ENCODE measurements at regions not wholly inside any gene's neighbourhood (a gene's known extent, or its start where the extent isn't known, plus 50 kb on each side); places are given as distances from the start of the nearest gene placed in this dataset.
"Not testable (repeated sequence)": the region's sequence is repeated elsewhere in the genome, so short reads cannot be mapped to it uniquely, and the experiment has no call there.

DNA sequence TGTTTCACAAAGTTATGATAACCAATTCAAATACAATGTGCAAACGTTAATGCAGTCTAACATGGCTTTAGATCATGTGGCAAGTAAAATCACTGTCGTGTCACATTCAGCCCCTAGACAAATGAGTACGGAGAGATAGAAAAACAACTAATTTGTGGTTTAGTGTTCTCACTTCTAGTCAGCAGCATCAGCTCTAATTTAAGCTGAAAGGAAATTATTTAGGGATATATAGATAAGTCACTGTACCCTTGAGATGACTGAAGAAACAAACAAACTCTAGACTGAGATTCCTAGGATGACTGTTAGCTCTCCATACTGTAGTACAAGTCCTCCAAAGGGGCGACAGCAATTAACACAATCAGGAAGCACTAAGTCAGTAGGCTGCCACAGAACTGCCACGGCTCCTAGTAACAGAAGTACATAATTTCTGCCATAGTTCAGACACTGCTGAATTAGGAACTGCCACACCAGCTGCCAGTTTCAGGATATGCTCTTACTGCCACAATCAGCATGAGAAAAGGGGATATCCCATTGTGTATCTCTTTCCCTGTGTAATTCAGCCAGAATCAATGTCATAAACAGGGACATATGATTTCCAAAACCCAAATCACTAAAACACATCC lies 150.4 kb upstream of the NEGR1 start:
- no peak overlapping the region for H3K27ac Mint-ChIP-seq (ENCODE audit: unreplicated experiment)
- no peak overlapping the region for H3K4me3 Mint-ChIP-seq
- no peak for DNase-seq (ENCODE audit: low read depth, low spot score)
- H3K4me1 Mint-ChIP-seq = no peaks in the 10 kb centered on the region
- peaks cover 5% of the 10 kb centered on the region for H3K27me3 Mint-ChIP-seq (ENCODE audit: low read depth)
- TF ChIP-seq, protein P1, sequence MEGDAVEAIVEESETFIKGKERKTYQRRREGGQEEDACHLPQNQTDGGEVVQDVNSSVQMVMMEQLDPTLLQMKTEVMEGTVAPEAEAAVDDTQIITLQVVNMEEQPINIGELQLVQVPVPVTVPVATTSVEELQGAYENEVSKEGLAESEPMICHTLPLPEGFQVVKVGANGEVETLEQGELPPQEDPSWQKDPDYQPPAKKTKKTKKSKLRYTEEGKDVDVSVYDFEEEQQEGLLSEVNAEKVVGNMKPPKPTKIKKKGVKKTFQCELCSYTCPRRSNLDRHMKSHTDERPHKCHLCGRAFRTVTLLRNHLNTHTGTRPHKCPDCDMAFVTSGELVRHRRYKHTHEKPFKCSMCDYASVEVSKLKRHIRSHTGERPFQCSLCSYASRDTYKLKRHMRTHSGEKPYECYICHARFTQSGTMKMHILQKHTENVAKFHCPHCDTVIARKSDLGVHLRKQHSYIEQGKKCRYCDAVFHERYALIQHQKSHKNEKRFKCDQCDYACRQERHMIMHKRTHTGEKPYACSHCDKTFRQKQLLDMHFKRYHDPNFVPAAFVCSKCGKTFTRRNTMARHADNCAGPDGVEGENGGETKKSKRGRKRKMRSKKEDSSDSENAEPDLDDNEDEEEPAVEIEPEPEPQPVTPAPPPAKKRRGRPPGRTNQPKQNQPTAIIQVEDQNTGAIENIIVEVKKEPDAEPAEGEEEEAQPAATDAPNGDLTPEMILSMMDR (conservative IDR thresholded peaks at IDR 0.05) = no peak
- peaks cover 2% of the 10 kb centered on the region for H3K36me3 Mint-ChIP-seq (ENCODE audit: low read depth)
- H3K9me3 Mint-ChIP-seq = peaks cover 5% of the 10 kb centered on the region

- DNase-seq (ENCODE audit: low read depth, low spot score) = no peak
Observed at GRCh38 chr1:72431810-72432209, 149.5 kb upstream of the NEGR1 start.

GRCh38 chr1:72428276-72428675 lies 145.9 kb upstream of the NEGR1 start:
- H3K27me3 Mint-ChIP-seq (ENCODE audit: low read depth); H3K4me3 Mint-ChIP-seq; H3K4me1 Mint-ChIP-seq; DNase-seq (ENCODE audit: low read depth, low spot score); H3K27ac Mint-ChIP-seq (ENCODE audit: unreplicated experiment); H3K36me3 Mint-ChIP-seq (ENCODE audit: low read depth): not testable (repeated sequence)
- H3K9me3 Mint-ChIP-seq = peaks cover 11% of the 10 kb centered on the region

More at GRCh38 chr1:72431810-72432209, 149.5 kb upstream of the NEGR1 start:
- Mint-ChIP-seq H3K36me3 (ENCODE audit: low read depth) (peaks cover 2% of the 10 kb centered on the region), H3K27me3 (ENCODE audit: low read depth) (peaks cover 5% of the 10 kb centered on the region), H3K4me3 (no peak overlapping the region), H3K9me3 (peaks cover 5% of the 10 kb centered on the region), H3K4me1 (no peaks in the 10 kb centered on the region), H3K27ac (ENCODE audit: unreplicated experiment) (no peak overlapping the region)
- TF ChIP-seq, protein P1 (conservative IDR thresholded peaks at IDR 0.05) = no peak

GRCh38 chr1:72419229-72419628 lies 136.9 kb upstream of the NEGR1 start:
- peaks cover 1% of the 10 kb centered on the region for H3K9me3 Mint-ChIP-seq
- no peaks in the 10 kb centered on the region for H3K4me1 Mint-ChIP-seq
- DNase-seq (ENCODE audit: low read depth, low spot score) = no peak
- TF ChIP-seq, protein P1 (conservative IDR thresholded peaks at IDR 0.05) = no peak
- no peak overlapping the region for H3K27ac Mint-ChIP-seq (ENCODE audit: unreplicated experiment)
- no peaks in the 10 kb centered on the region for H3K36me3 Mint-ChIP-seq (ENCODE audit: low read depth)
- H3K27me3 Mint-ChIP-seq (ENCODE audit: low read depth) = peaks cover 6% of the 10 kb centered on the region
- H3K4me3 Mint-ChIP-seq = no peak overlapping the region

- Mint-ChIP-seq H3K4me1 (no peaks in the 10 kb centered on the region), H3K4me3 (no peak overlapping the region), H3K27me3 (ENCODE audit: low read depth) (peaks cover 3% of the 10 kb centered on the region), H3K36me3 (ENCODE audit: low read depth) (no peaks in the 10 kb centered on the region), H3K27ac (ENCODE audit: unreplicated experiment) (no peak overlapping the region), H3K9me3 (peaks cover 4% of the 10 kb centered on the region)
- DNase-seq (ENCODE audit: low read depth, low spot score) = no peak
- TF ChIP-seq, protein P1 (conservative IDR thresholded peaks at IDR 0.05) = no peak
Observed at GRCh38 chr1:72412286-72412685, 129.9 kb upstream of the NEGR1 start.

DNA sequence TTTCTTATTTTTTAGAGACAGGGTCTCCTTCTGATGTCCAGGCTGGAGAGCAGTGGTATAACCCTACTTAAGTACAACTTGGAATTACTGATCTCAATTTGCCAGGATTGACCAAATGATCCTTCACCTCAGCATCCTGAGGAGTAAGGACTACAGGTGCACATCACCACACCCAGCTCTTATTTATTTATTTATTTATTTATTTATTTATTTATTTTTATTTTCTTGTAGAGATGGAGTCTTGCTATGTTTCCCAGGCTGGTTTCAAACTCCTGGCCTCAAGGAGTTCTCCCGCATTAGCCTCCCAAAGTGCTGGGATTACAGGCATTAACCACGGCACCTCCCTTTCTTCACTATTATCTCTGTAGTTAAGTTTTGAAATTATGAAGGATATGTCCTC lies 117.5 kb upstream of the NEGR1 start:
- Mint-ChIP-seq H3K27me3 (ENCODE audit: low read depth) (peaks cover 4% of the 10 kb centered on the region), H3K36me3 (ENCODE audit: low read depth) (no peaks in the 10 kb centered on the region), H3K27ac (ENCODE audit: unreplicated experiment) (no peak overlapping the region), H3K4me3 (no peak overlapping the region), H3K9me3 (no peaks in the 10 kb centered on the region), H3K4me1 (no peaks in the 10 kb centered on the region)
- DNase-seq (ENCODE audit: low read depth, low spot score) = no peak
- TF ChIP-seq, protein P1 (conservative IDR thresholded peaks at IDR 0.05) = no peak

Measured in neural crest cell (in vitro differentiated cells).